Osteoblast (primary cell): ENCODE measurements at regions not wholly inside any gene's neighbourhood (a gene's known extent, or its start where the extent isn't known, plus 50 kb on each side); places are given as distances from the start of the nearest gene placed in this dataset.

ENCODE experiments used
- DNase-seq: peaks from one replicate; pipeline ENCODE4 v3.0.0; 2011; ENCODE audit warnings: low spot score, mixed read lengths; ENCODE audit not compliant: insufficient read length; ENCODE audit errors: missing footprints
- H2AFZ ChIP-seq: 2 replicates; pipeline ENCODE4 v1.6.0; 2011; ENCODE audit warnings: mild to moderate bottlenecking, low read length
- H3K27ac ChIP-seq: 2 replicates; pipeline ENCODE4 v1.5.1; 2011; ENCODE audit warnings: mild to moderate bottlenecking, low read depth, low read length, moderate library complexity
- H3K27me3 ChIP-seq: 2 replicates; pipeline ENCODE4 v1.6.0; 2012; ENCODE audit warnings: mild to moderate bottlenecking, control low read depth, inconsistent platforms, low read length, moderate library complexity; ENCODE audit not compliant: insufficient read depth
- H3K36me3 ChIP-seq: 2 replicates; pipeline ENCODE4 v1.5.1; 2011; ENCODE audit warnings: mild to moderate bottlenecking, low read length, control low read depth, moderate library complexity; ENCODE audit not compliant: insufficient read depth
- H3K4me1 ChIP-seq: 2 replicates; pipeline ENCODE4 v1.5.1; 2011; ENCODE audit warnings: mild to moderate bottlenecking, low read length, control low read depth, moderate library complexity; ENCODE audit not compliant: insufficient read depth
- H3K4me2 ChIP-seq: 2 replicates; pipeline ENCODE4 v1.6.0; 2011; ENCODE audit warnings: mild to moderate bottlenecking, low read length; ENCODE audit not compliant: insufficient read depth
- H3K4me3 ChIP-seq: fragments of 200-600 bp; sonication (generic); 3 replicates; pipeline ENCODE4 v1.5.1; 2012; ENCODE audit warnings: mild to moderate bottlenecking, low read length, inconsistent platforms; ENCODE audit not compliant: insufficient read depth
- H3K79me2 ChIP-seq: 2 replicates; pipeline ENCODE4 v1.6.0; 2012; ENCODE audit warnings: mild to moderate bottlenecking, low read length, control low read depth, inconsistent platforms; ENCODE audit not compliant: insufficient read depth
- H3K9me3 ChIP-seq: 2 replicates; pipeline ENCODE4 v1.5.1; 2011; ENCODE audit warnings: low read depth, low read length, control low read depth
- H4K20me1 ChIP-seq: 2 replicates; pipeline ENCODE4 v1.6.0; 2012; ENCODE audit warnings: mild to moderate bottlenecking, low read length, control low read depth; ENCODE audit not compliant: insufficient read depth
- CTCF ChIP-seq: IDR thresholded peaks from 2 replicates; pipeline ENCODE4 v1.5.1; 2011; ENCODE audit warnings: mild to moderate bottlenecking, low read depth, low read length, moderate library complexity; ENCODE audit errors: extremely low read depth

GRCh38 chr7:115593111-115593510 is 437.5 kb downstream of the TFEC start:
- TF ChIP-seq CTCF, result no peak
- no peaks in the 10 kb centered on the region for H4K20me1 ChIP-seq
- DNase-seq, result no peak
- H2AFZ ChIP-seq, result peak overlapping the region; percentile 11
- H3K27me3 ChIP-seq, result no peaks in the 10 kb centered on the region
- no peaks in the 10 kb centered on the region for H3K9me3 ChIP-seq
- H3K79me2 ChIP-seq, result no peaks in the 10 kb centered on the region
- no peak overlapping the region for H3K27ac ChIP-seq
- H3K4me1 ChIP-seq, result no peaks in the 10 kb centered on the region
- H3K4me2 ChIP-seq, result no peak overlapping the region
- no peaks in the 10 kb centered on the region for H3K36me3 ChIP-seq
- H3K4me3 ChIP-seq, result no peak overlapping the region

GRCh38 chr7:115585015-115585718 is 445.4 kb downstream of the TFEC start:
- Histone ChIP-seq H3K27ac (no peak overlapping the region), H3K4me1 (peaks cover 9% of the 10 kb centered on the region), H3K27me3 (no peaks in the 10 kb centered on the region), H3K79me2 (no peaks in the 10 kb centered on the region), H3K36me3 (no peaks in the 10 kb centered on the region), H3K4me3 (no peak overlapping the region), H3K4me2 (no peak overlapping the region), H3K9me3 (no peaks in the 10 kb centered on the region), H4K20me1 (no peaks in the 10 kb centered on the region), H2AFZ (peak overlapping the region; percentile 62)
- no peak for DNase-seq
- TF ChIP-seq CTCF, result no peak

- H3K27ac ChIP-seq, result no peak overlapping the region
- H2AFZ ChIP-seq, result no peak overlapping the region
- peaks cover 9% of the 10 kb centered on the region for H3K4me1 ChIP-seq
- no peaks in the 10 kb centered on the region for H3K27me3 ChIP-seq
- no peaks in the 10 kb centered on the region for H3K9me3 ChIP-seq
- TF ChIP-seq CTCF, result no peak
- H3K79me2 ChIP-seq, result no peaks in the 10 kb centered on the region
- H3K4me2 ChIP-seq, result no peak overlapping the region
- no peaks in the 10 kb centered on the region for H3K36me3 ChIP-seq
- H4K20me1 ChIP-seq, result no peaks in the 10 kb centered on the region
- no peak overlapping the region for H3K4me3 ChIP-seq
- DNase-seq, result peak; percentile 23
Observed at GRCh38 chr7:115582956-115583355, 447.6 kb downstream of the TFEC start.

GRCh38 chr7:115578576-115578975 is 452.0 kb downstream of the TFEC start:
- H3K79me2 ChIP-seq, result no peaks in the 10 kb centered on the region
- H3K4me3 ChIP-seq, result no peak overlapping the region
- H3K27ac ChIP-seq, result no peak overlapping the region
- no peaks in the 10 kb centered on the region for H3K9me3 ChIP-seq
- H3K4me1 ChIP-seq, result no peaks in the 10 kb centered on the region
- H4K20me1 ChIP-seq, result no peaks in the 10 kb centered on the region
- DNase-seq, result no peak
- H3K36me3 ChIP-seq, result no peaks in the 10 kb centered on the region
- H3K4me2 ChIP-seq, result no peak overlapping the region
- no peaks in the 10 kb centered on the region for H3K27me3 ChIP-seq
- H2AFZ ChIP-seq, result no peak overlapping the region
- no peak for TF ChIP-seq CTCF
